Neural cell (in vitro differentiated cells): ENCODE measurements at regions not wholly inside any gene's neighbourhood (a gene's known extent, or its start where the extent isn't known, plus 50 kb on each side); places are given as distances from the start of the nearest gene placed in this dataset.
"Not testable (repeated sequence)": the region's sequence is repeated elsewhere in the genome, so short reads cannot be mapped to it uniquely, and the experiment has no call there.

Experiments
- H2AFZ ChIP-seq: fragments of 200-600, 300-800 bp; sonication (generic), shearing (Covaris generic); 2 replicates; pipeline ENCODE4 v1.6.0; 2014; ENCODE audit warnings: low read depth, mild to moderate bottlenecking, antibody characterized with exemption, low read length, moderate library complexity
- H3F3A ChIP-seq: fragments of 200-600 bp; shearing (Covaris generic); 2 replicates; pipeline ENCODE4 v1.6.1; 2016; ENCODE audit warnings: mild to moderate bottlenecking, moderate library complexity, mixed read lengths, antibody characterized with exemption, low read length; ENCODE audit not compliant: insufficient read depth, poor library complexity, severe bottlenecking
- H3K27ac ChIP-seq: fragments of 200-600, 300-800 bp; sonication (generic), shearing (Covaris generic); 2 replicates; pipeline ENCODE4 v1.5.1; 2014; ENCODE audit warnings: mild to moderate bottlenecking, low read length, moderate library complexity
- H3K27me3 ChIP-seq: fragments of 300-800, 200-600 bp; sonication (generic), shearing (Covaris generic); 2 replicates; pipeline ENCODE4 v1.6.0; 2014; ENCODE audit warnings: mild to moderate bottlenecking, low read depth, low read length, moderate library complexity; ENCODE audit not compliant: insufficient read depth
- H3K36me3 ChIP-seq: fragments of 300-800, 200-600 bp; sonication (generic), shearing (Covaris generic); 2 replicates; pipeline ENCODE4 v1.5.1; 2014; ENCODE audit warnings: mild to moderate bottlenecking, antibody characterized with exemption, low read length, moderate library complexity; ENCODE audit not compliant: insufficient read depth
- H3K4me2 ChIP-seq: fragments of 300-800, 200-600 bp; sonication (generic), shearing (Covaris generic); 2 replicates; pipeline ENCODE4 v1.6.0; 2014; ENCODE audit warnings: mild to moderate bottlenecking, low read length
- H3K4me3 ChIP-seq: fragments of 300-800, 200-600 bp; sonication (generic), shearing (Covaris generic); 2 replicates; pipeline ENCODE4 v1.5.1; 2014; ENCODE audit warnings: mild to moderate bottlenecking, low read length, moderate library complexity
- H3K79me2 ChIP-seq: fragments of 200-600 bp; shearing (Covaris generic); replicated peaks from 2 replicates; pipeline ENCODE4 v1.6.0; 2014; ENCODE audit warnings: mild to moderate bottlenecking, low read length, moderate library complexity; ENCODE audit not compliant: insufficient read depth
- H3K9ac ChIP-seq: fragments of 300-800, 200-600 bp; sonication (generic), shearing (Covaris generic); 2 replicates; pipeline ENCODE4 v1.6.1; 2016; ENCODE audit warnings: mild to moderate bottlenecking, low read length, mixed read lengths
- H3K9me2 ChIP-seq: fragments of 200-600 bp; shearing (Covaris generic); 2 replicates; pipeline ENCODE4 v1.6.1; 2016; ENCODE audit warnings: mild to moderate bottlenecking, low read length, mixed read lengths; ENCODE audit not compliant: insufficient read depth
- H3K9me3 ChIP-seq: fragments of 200-600, 300-800 bp; sonication (generic), shearing (Covaris generic); 2 replicates; pipeline ENCODE4 v1.6.1; 2016; ENCODE audit warnings: mild to moderate bottlenecking, mixed run types, low read length, moderate library complexity, mixed read lengths
- H4K20me1 ChIP-seq: fragments of 200-600 bp; shearing (Covaris generic); 2 replicates; pipeline ENCODE4 v1.6.1; 2016; ENCODE audit warnings: mild to moderate bottlenecking, mixed run types; ENCODE audit not compliant: insufficient read depth
- EP300 ChIP-seq: fragments of 450-650 bp; conservative IDR thresholded peaks from 2 replicates; pipeline ENCODE4 v1.6.1; 2014; ENCODE audit warnings: antibody characterized with exemption, mild to moderate bottlenecking, moderate library complexity; ENCODE audit not compliant: poor library complexity, severe bottlenecking
- EZH2 ChIP-seq: fragments of 200-600, 300-800 bp; shearing (Covaris generic), sonication (generic); IDR thresholded peaks from 2 replicates; pipeline ENCODE4 v1.6.1; 2014; ENCODE audit warnings: antibody characterized with exemption, low read length, borderline replicate concordance, mild to moderate bottlenecking; ENCODE audit not compliant: insufficient read depth, poor library complexity, severe bottlenecking
- MXI1 ChIP-seq: fragments of 450-650 bp; conservative IDR thresholded peaks from 2 replicates; pipeline ENCODE4 v1.6.1; 2014; ENCODE audit warnings: antibody characterized with exemption, mild to moderate bottlenecking; ENCODE audit not compliant: poor library complexity, severe bottlenecking
- POLR2AphosphoS5 ChIP-seq: IDR thresholded peaks from 2 replicates; pipeline ENCODE4 v1.6.1; 2012
- RAD21 ChIP-seq: fragments of 450-650 bp; conservative IDR thresholded peaks from 2 replicates; pipeline ENCODE4 v1.6.1; 2014; ENCODE audit warnings: antibody characterized with exemption, mild to moderate bottlenecking, moderate library complexity
- SMC3 ChIP-seq: fragments of 450-650 bp; conservative IDR thresholded peaks from 2 replicates; pipeline ENCODE4 v1.6.1; 2014; ENCODE audit warnings: antibody characterized with exemption, mild to moderate bottlenecking, moderate library complexity; ENCODE audit not compliant: poor library complexity
- TAF1 ChIP-seq: IDR thresholded peaks from 2 replicates; pipeline ENCODE4 v1.6.1; 2012; ENCODE audit warnings: low read depth
- TF ChIP-seq, protein P1 (sequence below): IDR thresholded peaks from 2 replicates; pipeline ENCODE4 v1.6.1; 2012; ENCODE audit warnings: borderline replicate concordance
- TF ChIP-seq, protein P2 (sequence below): fragments of 450-650 bp; IDR thresholded peaks from 2 replicates; pipeline ENCODE4 v1.5.1; 2014; ENCODE audit warnings: antibody characterized with exemption, mild to moderate bottlenecking, moderate library complexity; ENCODE audit not compliant: poor library complexity, severe bottlenecking

- Histone ChIP-seq H3K9ac (no peak overlapping the region), H2AFZ (no peak overlapping the region)
These were observed 196.3 kb downstream of the GPAT3 start for GRCh38 chr4:83732114-83732635.

GRCh38 chr4:83731609-83732008 lies 195.7 kb downstream of the GPAT3 start:
- H3F3A ChIP-seq = no peaks in the 10 kb centered on the region
- H3K27ac ChIP-seq = no peak overlapping the region
- H4K20me1 ChIP-seq = no peaks in the 10 kb centered on the region
- no peaks in the 10 kb centered on the region for H3K9me2 ChIP-seq
- H3K4me3 ChIP-seq = no peak overlapping the region
- no peaks in the 10 kb centered on the region for H3K79me2 ChIP-seq
- H3K4me2 ChIP-seq = no peak overlapping the region
- H3K9me3 ChIP-seq = no peaks in the 10 kb centered on the region
- no peak overlapping the region for H3K9ac ChIP-seq
- H3K36me3 ChIP-seq = no peaks in the 10 kb centered on the region
- TF ChIP-seq EZH2 (no peak), SMC3 (no peak), EP300 (no peak), RAD21 (no peak), TAF1 (no peak), MXI1 (no peak), POLR2AphosphoS5 (no peak)
- TF ChIP-seq, protein P1, sequence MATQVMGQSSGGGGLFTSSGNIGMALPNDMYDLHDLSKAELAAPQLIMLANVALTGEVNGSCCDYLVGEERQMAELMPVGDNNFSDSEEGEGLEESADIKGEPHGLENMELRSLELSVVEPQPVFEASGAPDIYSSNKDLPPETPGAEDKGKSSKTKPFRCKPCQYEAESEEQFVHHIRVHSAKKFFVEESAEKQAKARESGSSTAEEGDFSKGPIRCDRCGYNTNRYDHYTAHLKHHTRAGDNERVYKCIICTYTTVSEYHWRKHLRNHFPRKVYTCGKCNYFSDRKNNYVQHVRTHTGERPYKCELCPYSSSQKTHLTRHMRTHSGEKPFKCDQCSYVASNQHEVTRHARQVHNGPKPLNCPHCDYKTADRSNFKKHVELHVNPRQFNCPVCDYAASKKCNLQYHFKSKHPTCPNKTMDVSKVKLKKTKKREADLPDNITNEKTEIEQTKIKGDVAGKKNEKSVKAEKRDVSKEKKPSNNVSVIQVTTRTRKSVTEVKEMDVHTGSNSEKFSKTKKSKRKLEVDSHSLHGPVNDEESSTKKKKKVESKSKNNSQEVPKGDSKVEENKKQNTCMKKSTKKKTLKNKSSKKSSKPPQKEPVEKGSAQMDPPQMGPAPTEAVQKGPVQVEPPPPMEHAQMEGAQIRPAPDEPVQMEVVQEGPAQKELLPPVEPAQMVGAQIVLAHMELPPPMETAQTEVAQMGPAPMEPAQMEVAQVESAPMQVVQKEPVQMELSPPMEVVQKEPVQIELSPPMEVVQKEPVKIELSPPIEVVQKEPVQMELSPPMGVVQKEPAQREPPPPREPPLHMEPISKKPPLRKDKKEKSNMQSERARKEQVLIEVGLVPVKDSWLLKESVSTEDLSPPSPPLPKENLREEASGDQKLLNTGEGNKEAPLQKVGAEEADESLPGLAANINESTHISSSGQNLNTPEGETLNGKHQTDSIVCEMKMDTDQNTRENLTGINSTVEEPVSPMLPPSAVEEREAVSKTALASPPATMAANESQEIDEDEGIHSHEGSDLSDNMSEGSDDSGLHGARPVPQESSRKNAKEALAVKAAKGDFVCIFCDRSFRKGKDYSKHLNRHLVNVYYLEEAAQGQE = no peak
- TF ChIP-seq, protein P2, sequence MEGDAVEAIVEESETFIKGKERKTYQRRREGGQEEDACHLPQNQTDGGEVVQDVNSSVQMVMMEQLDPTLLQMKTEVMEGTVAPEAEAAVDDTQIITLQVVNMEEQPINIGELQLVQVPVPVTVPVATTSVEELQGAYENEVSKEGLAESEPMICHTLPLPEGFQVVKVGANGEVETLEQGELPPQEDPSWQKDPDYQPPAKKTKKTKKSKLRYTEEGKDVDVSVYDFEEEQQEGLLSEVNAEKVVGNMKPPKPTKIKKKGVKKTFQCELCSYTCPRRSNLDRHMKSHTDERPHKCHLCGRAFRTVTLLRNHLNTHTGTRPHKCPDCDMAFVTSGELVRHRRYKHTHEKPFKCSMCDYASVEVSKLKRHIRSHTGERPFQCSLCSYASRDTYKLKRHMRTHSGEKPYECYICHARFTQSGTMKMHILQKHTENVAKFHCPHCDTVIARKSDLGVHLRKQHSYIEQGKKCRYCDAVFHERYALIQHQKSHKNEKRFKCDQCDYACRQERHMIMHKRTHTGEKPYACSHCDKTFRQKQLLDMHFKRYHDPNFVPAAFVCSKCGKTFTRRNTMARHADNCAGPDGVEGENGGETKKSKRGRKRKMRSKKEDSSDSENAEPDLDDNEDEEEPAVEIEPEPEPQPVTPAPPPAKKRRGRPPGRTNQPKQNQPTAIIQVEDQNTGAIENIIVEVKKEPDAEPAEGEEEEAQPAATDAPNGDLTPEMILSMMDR = no peak
- H2AFZ ChIP-seq = no peak overlapping the region
- no peaks in the 10 kb centered on the region for H3K27me3 ChIP-seq

More at GRCh38 chr4:83732114-83732635, 196.3 kb downstream of the GPAT3 start:
- H3K79me2 ChIP-seq = no peaks in the 10 kb centered on the region
- H3K4me3 ChIP-seq = no peak overlapping the region
- H3K9me3 ChIP-seq = no peaks in the 10 kb centered on the region
- no peaks in the 10 kb centered on the region for H3K36me3 ChIP-seq
- no peaks in the 10 kb centered on the region for H4K20me1 ChIP-seq
- TF ChIP-seq EZH2 (no peak), MXI1 (no peak), RAD21 (no peak), TAF1 (no peak), EP300 (no peak), POLR2AphosphoS5 (no peak)
- TF ChIP-seq, protein P1 = no peak
- TF ChIP-seq, protein P2 = no peak
- no peaks in the 10 kb centered on the region for H3K27me3 ChIP-seq
- no peak overlapping the region for H3K27ac ChIP-seq
- H3K4me2 ChIP-seq = no peak overlapping the region
- H3K9me2 ChIP-seq = no peaks in the 10 kb centered on the region
- H3F3A ChIP-seq = no peaks in the 10 kb centered on the region

DNA sequence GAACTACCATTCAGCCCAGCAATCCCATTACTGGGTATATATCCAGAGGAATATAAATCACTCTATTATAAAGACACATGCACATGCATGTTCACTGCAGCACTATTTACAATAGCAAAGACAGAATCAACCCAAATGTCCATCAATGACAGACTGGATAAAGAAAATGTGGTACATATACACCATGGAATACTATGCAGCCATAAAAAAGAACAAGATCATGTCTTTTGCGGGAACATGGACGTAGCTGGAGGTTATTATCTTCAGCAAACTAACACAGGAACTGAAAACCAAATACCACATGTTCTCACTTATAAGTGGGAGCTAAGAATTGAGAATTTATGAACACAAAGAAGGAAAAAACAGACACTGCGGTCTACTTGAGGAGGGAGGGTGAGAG lies 195.1 kb downstream of the GPAT3 start:
- not testable (repeated sequence) for H2AFZ ChIP-seq, H4K20me1 ChIP-seq, H3K4me2 ChIP-seq, H3K27me3 ChIP-seq, H3K9me2 ChIP-seq, H3K9me3 ChIP-seq, H3K9ac ChIP-seq, H3K4me3 ChIP-seq, H3K36me3 ChIP-seq, H3K27ac ChIP-seq, H3F3A ChIP-seq, H3K79me2 ChIP-seq
